SH-SY5Y (cell line): ENCODE measurements at regions not wholly inside any gene's neighbourhood (a gene's known extent, or its start where the extent isn't known, plus 50 kb on each side); places are given as distances from the start of the nearest gene placed in this dataset.

Experiments used
- GATA2 ChIP-seq: IDR thresholded peaks from 2 replicates; pipeline ENCODE4 v1.6.1; 2011; ENCODE audit warnings: mild to moderate bottlenecking, low read depth, low read length
- GATA3 ChIP-seq: IDR thresholded peaks from 2 replicates; pipeline ENCODE4 v1.6.1; 2011; ENCODE audit warnings: low read depth, mild to moderate bottlenecking, low read length, moderate library complexity

- TF ChIP-seq GATA2, result no peak
- no peak for TF ChIP-seq GATA3
Measured at GRCh38 chr2:116440104-116440653, 1374.3 kb upstream of the DDX18 start.
